Spleen (tissue), 7 donors: ENCODE measurements at regions not wholly inside any gene's neighbourhood (a gene's known extent, or its start where the extent isn't known, plus 50 kb on each side); places are given as distances from the start of the nearest gene placed in this dataset.

Source experiments
- POLR2A ChIP-seq, 3 donors: fragments of 450-650 bp; IDR thresholded peaks; one replicate each; pipeline ENCODE4 v1.5.1; 2017; ENCODE audit warnings: antibody characterized with exemption in 3 of 3, mild to moderate bottlenecking in 1 of 3
- POLR2AphosphoS5 ChIP-seq, 3 donors: sonication (generic); formaldehyde crosslinking; IDR thresholded peaks; one replicate each; pipeline ENCODE4 v1.5.1; 2017; ENCODE audit warnings: antibody characterized with exemption in 3 of 3
- TF ChIP-seq, protein P1 (sequence below), 11 experiments: fragments of 200-600 bp in 7 of 11; fragments of 450-650 bp in 4 of 11; sonication (generic) in 4 of 11; IDR thresholded peaks in 8 of 11; conservative IDR thresholded peaks in 3 of 11; 1 replicate in 7 of 11; 2 replicates in 4 of 11; pipeline versions ENCODE4 v1.4.0 to v1.8.0; 2016 to 2021; ENCODE audit warnings: antibody characterized with exemption in 11 of 11, inconsistent platforms in 4 of 11, mild to moderate bottlenecking in 1 of 11
- donor health status: DM: no; HTN: no; CAD: no; lungs with moderate emphysema.
- donor health status: DM: no; HTN: no; CAD: no.
- donor health status: DM: no; HTN: no; CAD: no.

GRCh38 chr4:160299177-160299576 is 1196.3 kb downstream of the RAPGEF2 start:
- no peak for TF ChIP-seq POLR2A (IDR thresholded peaks at IDR 0.05)
- TF ChIP-seq, protein P1, sequence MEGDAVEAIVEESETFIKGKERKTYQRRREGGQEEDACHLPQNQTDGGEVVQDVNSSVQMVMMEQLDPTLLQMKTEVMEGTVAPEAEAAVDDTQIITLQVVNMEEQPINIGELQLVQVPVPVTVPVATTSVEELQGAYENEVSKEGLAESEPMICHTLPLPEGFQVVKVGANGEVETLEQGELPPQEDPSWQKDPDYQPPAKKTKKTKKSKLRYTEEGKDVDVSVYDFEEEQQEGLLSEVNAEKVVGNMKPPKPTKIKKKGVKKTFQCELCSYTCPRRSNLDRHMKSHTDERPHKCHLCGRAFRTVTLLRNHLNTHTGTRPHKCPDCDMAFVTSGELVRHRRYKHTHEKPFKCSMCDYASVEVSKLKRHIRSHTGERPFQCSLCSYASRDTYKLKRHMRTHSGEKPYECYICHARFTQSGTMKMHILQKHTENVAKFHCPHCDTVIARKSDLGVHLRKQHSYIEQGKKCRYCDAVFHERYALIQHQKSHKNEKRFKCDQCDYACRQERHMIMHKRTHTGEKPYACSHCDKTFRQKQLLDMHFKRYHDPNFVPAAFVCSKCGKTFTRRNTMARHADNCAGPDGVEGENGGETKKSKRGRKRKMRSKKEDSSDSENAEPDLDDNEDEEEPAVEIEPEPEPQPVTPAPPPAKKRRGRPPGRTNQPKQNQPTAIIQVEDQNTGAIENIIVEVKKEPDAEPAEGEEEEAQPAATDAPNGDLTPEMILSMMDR (IDR thresholded peaks at IDR 0.05 in 8 of 11, conservative IDR thresholded peaks at IDR 0.05 in 3 of 11), result no peak
- TF ChIP-seq POLR2AphosphoS5 (IDR thresholded peaks at IDR 0.05), result no peak
